Panc1 (cell line): ENCODE measurements at regions not wholly inside any gene's neighbourhood (a gene's known extent, or its start where the extent isn't known, plus 50 kb on each side); places are given as distances from the start of the nearest gene placed in this dataset.

Source experiments
- POLR2AphosphoS5 ChIP-seq: IDR thresholded peaks from 2 replicates; pipeline ENCODE4 v1.6.1; 2012; ENCODE audit warnings: mild to moderate bottlenecking, low read depth, low read length, moderate library complexity
- TF ChIP-seq, protein P1 (sequence below): fragments of 450-650 bp; IDR thresholded peaks from 2 replicates; pipeline ENCODE4 v1.5.1; 2017; ENCODE audit warnings: mild to moderate bottlenecking

DNA sequence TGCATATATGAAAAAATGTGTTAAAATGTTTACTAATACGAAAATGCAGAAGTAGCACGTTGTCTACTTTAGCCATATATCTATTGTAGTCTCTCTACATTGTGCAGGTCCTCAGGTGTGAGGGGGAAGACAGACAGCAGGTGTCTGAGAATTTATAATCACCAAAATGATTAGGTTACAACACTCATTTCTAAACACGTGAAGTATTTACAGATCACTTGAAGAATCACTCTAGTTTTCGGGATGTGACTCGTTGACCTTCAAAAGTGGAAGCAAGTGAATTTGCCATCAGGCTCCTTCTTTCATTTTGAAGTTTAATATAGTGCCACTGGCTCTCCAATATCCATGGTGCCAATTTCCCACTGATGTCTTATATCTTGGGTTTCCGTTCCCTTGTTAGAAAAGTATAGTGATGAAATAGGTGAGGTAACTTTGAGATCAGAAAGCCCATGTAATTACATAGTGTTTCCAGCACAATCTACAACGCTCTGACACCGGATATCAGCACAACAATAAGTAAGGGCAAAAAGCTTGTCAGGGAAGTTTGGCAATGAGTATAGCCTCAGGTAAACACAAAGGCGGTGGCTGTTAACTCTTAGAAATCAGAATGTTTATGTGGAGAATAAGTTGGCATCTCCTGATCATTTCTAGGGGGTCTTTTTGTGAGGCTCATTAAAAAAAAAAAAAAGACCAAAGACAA is 57.5 kb upstream of the SP4 start:
- TF ChIP-seq, protein P1, sequence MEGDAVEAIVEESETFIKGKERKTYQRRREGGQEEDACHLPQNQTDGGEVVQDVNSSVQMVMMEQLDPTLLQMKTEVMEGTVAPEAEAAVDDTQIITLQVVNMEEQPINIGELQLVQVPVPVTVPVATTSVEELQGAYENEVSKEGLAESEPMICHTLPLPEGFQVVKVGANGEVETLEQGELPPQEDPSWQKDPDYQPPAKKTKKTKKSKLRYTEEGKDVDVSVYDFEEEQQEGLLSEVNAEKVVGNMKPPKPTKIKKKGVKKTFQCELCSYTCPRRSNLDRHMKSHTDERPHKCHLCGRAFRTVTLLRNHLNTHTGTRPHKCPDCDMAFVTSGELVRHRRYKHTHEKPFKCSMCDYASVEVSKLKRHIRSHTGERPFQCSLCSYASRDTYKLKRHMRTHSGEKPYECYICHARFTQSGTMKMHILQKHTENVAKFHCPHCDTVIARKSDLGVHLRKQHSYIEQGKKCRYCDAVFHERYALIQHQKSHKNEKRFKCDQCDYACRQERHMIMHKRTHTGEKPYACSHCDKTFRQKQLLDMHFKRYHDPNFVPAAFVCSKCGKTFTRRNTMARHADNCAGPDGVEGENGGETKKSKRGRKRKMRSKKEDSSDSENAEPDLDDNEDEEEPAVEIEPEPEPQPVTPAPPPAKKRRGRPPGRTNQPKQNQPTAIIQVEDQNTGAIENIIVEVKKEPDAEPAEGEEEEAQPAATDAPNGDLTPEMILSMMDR: no peak
- TF ChIP-seq POLR2AphosphoS5: no peak
